Colonic mucosa (tissue), 4 donors: ENCODE measurements at regions not wholly inside any gene's neighbourhood (a gene's known extent, or its start where the extent isn't known, plus 50 kb on each side); places are given as distances from the start of the nearest gene placed in this dataset.

Experiments used
- DNase-seq: peaks from one replicate; pipeline ENCODE4 v3.0.0-alpha.2; 2020
- H3K27ac ChIP-seq: fragments of 200-600 bp; one replicate; pipeline ENCODE4 v1.8.0; 2021
- H3K27me3 ChIP-seq: fragments of 200-600 bp; one replicate; pipeline ENCODE4 v1.8.0; 2021
- H3K36me3 ChIP-seq: fragments of 200-600 bp; one replicate; pipeline ENCODE4 v1.8.0; 2021
- H3K4me1 ChIP-seq: fragments of 200-600 bp; one replicate; pipeline ENCODE4 v1.8.0; 2021; ENCODE audit warnings: mild to moderate bottlenecking
- H3K4me3 ChIP-seq: fragments of 200-600 bp; one replicate; pipeline ENCODE4 v1.8.0; 2021
- H3K9ac ChIP-seq, 2 donors: one replicate each; pipeline ENCODE4 v1.7.0; 2013; ENCODE audit warnings: control low read depth in 2 of 2, low read depth in 2 of 2, low read length in 2 of 2
- H3K9me3 ChIP-seq: fragments of 200-600 bp; one replicate; pipeline ENCODE4 v1.8.0; 2021
- intact Hi-C: fragments of 100-400 bp; cut with DNase I; formaldehyde crosslinking; loops from one replicate; pipeline ENCODE4 v1.14.1; 2022
- TF ChIP-seq, protein P1 (sequence below): fragments of 200-600 bp; IDR thresholded peaks from one replicate; pipeline ENCODE4 v1.8.0; 2022; ENCODE audit warnings: antibody characterized with exemption, mild to moderate bottlenecking
- donor health status: healthy.
- donor health status: DM: no; HTN: no; CAD: no.
- donor health status: DM: no; HTN: no; CAD: no.

DNA sequence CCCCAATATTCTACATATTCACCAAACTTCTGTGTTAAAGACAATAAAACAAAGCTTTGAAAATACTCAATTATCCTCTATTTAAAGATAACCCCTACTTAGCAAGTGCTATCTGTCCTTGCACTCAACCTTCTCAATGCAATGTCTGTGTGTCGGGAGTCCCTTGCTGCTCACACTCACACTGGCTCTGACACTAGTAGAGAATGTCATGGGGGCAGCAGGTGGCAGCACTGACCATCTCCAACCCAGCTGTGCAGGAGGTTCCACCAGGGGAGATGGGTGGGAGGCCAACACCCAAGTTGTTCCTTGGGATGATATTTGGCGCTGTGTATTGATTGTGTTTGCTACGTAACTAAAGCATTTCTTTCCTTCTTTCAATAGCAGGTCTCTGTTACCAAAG, 59.4 kb upstream of the SIMC1 start:
- DNase-seq: no peak
- Histone ChIP-seq H3K27me3 (no peaks in the 10 kb centered on the region), H3K4me1 (no peaks in the 10 kb centered on the region), H3K36me3 (no peaks in the 10 kb centered on the region), H3K4me3 (no peak overlapping the region), H3K9ac (no peak overlapping the region), H3K9me3 (no peaks in the 10 kb centered on the region), H3K27ac (no peak overlapping the region)
- TF ChIP-seq, protein P1, sequence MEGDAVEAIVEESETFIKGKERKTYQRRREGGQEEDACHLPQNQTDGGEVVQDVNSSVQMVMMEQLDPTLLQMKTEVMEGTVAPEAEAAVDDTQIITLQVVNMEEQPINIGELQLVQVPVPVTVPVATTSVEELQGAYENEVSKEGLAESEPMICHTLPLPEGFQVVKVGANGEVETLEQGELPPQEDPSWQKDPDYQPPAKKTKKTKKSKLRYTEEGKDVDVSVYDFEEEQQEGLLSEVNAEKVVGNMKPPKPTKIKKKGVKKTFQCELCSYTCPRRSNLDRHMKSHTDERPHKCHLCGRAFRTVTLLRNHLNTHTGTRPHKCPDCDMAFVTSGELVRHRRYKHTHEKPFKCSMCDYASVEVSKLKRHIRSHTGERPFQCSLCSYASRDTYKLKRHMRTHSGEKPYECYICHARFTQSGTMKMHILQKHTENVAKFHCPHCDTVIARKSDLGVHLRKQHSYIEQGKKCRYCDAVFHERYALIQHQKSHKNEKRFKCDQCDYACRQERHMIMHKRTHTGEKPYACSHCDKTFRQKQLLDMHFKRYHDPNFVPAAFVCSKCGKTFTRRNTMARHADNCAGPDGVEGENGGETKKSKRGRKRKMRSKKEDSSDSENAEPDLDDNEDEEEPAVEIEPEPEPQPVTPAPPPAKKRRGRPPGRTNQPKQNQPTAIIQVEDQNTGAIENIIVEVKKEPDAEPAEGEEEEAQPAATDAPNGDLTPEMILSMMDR: no peak
- intact Hi-C loops: no loop called here

DNA sequence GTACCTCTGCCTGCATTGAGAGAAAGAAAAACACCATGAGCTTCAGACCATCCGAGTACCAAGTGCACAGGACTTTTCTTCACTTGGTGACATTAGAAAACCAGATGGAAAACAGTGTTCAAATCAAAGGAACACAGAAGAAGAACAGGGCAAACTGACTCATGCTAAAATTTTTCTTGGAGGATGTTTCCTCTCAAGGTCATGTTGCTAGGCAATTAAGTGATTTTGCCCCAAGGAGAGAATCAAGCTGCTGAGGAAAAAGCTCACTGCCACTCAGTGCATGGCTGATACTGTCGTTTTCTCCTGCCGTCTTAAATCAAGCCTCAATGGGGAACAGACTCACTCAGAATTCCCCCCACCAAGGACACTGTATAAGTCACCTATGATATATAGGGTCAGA, 57.9 kb upstream of the SIMC1 start:
- DNase-seq: no peak
- Histone ChIP-seq H3K36me3 (no peaks in the 10 kb centered on the region), H3K9ac (no peak overlapping the region), H3K4me1 (no peaks in the 10 kb centered on the region), H3K27ac (no peak overlapping the region), H3K27me3 (no peaks in the 10 kb centered on the region), H3K4me3 (no peak overlapping the region), H3K9me3 (no peaks in the 10 kb centered on the region)
- intact Hi-C loops: no loop called here
- TF ChIP-seq, protein P1: no peak

DNA sequence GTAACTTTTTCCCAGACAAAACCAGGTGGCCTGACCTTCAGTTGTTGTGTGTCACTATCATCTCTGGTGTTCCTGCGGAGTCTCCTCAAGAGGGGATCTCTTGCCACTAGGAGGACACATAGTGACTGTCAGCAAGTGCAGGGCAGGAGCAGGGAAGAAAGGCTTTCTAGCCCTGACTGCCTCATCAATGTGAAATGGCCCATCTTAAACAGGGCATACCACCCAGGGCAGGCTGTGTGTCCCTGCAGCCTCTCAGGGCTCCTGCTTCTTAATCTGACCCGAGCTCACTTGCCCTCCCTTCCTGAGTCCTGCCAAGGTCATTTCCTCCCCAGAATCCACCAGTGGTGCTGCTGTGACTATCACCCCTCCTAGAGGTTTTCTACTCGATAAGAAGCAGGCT, 57.4 kb upstream of the SIMC1 start:
- no peaks in the 10 kb centered on the region for H3K36me3 ChIP-seq
- intact Hi-C loops: no loop called here
- H3K4me3 ChIP-seq: no peak overlapping the region
- DNase-seq: no peak
- H3K9me3 ChIP-seq: no peaks in the 10 kb centered on the region
- H3K27me3 ChIP-seq: no peaks in the 10 kb centered on the region
- H3K4me1 ChIP-seq: no peaks in the 10 kb centered on the region
- H3K27ac ChIP-seq: no peak overlapping the region
- TF ChIP-seq, protein P1: no peak
- H3K9ac ChIP-seq: no peak overlapping the region

DNA sequence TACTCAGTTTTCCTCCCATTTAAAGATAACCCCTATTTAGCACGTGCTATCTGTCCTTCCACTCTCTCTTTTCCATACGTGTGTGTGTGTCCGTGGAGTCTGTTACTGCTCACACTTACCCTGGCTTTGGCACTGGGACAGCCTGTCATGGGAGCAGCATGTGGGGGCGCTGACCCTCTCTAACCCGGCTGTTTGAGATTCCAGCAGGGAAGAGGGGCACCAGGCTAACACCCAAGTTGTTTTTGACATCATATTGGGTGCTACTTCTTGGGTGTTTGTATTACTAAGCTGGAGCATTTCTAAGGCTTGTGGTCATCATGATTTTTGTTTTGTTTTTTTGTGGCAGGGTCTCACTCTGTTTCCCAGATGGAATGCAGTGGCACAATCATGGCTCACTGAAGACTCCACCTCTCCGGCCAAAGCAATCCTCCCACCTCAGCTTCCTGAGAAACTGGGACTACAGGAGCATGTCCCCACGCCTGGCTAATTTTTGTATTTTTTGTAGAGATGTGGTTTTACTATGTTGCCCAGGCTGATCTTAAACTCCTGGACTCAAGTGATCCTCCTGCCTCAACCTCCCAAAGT, 56.9 kb upstream of the SIMC1 start:
- Histone ChIP-seq H3K4me3 (no peak overlapping the region), H3K27me3 (no peaks in the 10 kb centered on the region), H3K9ac (no peak overlapping the region), H3K4me1 (no peaks in the 10 kb centered on the region), H3K9me3 (no peaks in the 10 kb centered on the region), H3K36me3 (no peaks in the 10 kb centered on the region), H3K27ac (no peak overlapping the region)
- TF ChIP-seq, protein P1: no peak
- intact Hi-C loops: no loop called here
- no peak for DNase-seq

DNA sequence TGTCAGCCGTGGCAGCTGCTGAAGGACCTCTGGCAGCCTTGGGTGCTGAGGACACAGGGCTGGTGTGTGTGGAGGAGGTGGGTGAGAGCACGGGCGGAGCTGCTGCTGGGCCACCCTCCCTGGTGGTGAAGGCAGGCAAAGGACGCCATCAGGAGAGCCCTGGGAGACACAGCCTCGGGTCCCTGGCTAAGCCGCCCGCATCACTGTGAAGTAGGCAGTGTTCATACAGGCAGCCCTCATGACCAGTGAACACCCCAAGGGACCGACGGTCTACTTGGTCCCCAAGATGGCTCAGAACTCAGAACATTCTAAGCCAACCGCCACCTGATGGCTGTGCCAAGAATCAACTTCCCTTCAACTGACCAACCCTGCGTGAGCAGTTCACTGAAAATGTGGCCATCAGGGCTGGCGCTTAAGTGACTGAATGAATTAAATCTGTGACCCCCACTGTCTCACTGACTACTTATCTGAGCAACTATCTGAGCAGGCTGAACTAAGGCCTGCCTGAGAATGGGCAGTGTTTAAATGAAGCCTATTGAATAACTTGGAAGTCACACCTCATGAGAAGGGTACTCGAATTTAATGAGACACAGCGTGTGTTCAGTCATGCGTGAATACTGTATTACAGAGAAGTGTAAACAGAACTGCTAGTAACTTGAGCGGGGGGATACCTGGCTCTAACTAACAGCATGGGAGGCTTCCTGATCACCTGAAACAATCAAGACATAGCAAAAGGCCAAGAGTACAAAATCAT, 54.7 kb upstream of the SIMC1 start:
- Histone ChIP-seq H3K9me3 (no peaks in the 10 kb centered on the region), H3K36me3 (no peaks in the 10 kb centered on the region), H3K9ac (no peak overlapping the region), H3K4me1 (no peaks in the 10 kb centered on the region), H3K4me3 (no peak overlapping the region), H3K27me3 (no peaks in the 10 kb centered on the region), H3K27ac (no peak overlapping the region)
- intact Hi-C loops: no loop called here
- no peak for DNase-seq
- TF ChIP-seq, protein P1: no peak
